Loucy (cell line): ENCODE measurements at regions not wholly inside any gene's neighbourhood (a gene's known extent, or its start where the extent isn't known, plus 50 kb on each side); places are given as distances from the start of the nearest gene placed in this dataset.

Experiments used
- EZH2phosphoT487 ChIP-seq: fragments of 200-600 bp; IDR thresholded peaks from 2 replicates; pipeline ENCODE4 v1.6.1; 2018; ENCODE audit warnings: antibody characterized with exemption, mild to moderate bottlenecking, moderate library complexity, borderline replicate concordance
- TF ChIP-seq, protein P1 (sequence below): fragments of 200-600 bp; sonication (generic); conservative IDR thresholded peaks from 2 replicates; pipeline ENCODE4 v1.5.1; 2014; ENCODE audit warnings: mild to moderate bottlenecking, antibody characterized with exemption, low read length

DNA sequence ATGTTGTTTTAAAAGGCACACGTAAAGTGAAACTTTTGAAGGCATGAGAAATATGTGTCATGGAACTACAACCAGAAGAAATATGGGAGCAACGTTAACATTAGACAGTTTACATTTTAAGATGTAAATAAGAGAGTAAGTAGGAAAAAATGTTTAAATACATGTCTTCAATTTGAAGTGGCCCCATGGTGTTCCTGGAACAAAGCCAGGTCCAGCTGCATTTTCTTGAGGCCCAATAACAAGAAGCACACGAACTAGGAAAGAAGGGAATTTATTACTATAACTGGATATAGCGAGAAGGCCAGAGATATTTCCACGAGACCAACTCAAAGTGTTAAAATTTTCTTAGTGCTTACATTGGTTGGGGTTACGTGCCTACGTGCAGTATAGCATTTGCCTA, 458.1 kb downstream of the KCTD8 start:
- TF ChIP-seq, protein P1, sequence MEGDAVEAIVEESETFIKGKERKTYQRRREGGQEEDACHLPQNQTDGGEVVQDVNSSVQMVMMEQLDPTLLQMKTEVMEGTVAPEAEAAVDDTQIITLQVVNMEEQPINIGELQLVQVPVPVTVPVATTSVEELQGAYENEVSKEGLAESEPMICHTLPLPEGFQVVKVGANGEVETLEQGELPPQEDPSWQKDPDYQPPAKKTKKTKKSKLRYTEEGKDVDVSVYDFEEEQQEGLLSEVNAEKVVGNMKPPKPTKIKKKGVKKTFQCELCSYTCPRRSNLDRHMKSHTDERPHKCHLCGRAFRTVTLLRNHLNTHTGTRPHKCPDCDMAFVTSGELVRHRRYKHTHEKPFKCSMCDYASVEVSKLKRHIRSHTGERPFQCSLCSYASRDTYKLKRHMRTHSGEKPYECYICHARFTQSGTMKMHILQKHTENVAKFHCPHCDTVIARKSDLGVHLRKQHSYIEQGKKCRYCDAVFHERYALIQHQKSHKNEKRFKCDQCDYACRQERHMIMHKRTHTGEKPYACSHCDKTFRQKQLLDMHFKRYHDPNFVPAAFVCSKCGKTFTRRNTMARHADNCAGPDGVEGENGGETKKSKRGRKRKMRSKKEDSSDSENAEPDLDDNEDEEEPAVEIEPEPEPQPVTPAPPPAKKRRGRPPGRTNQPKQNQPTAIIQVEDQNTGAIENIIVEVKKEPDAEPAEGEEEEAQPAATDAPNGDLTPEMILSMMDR = no peak
- no peak for TF ChIP-seq EZH2phosphoT487
